ENCODE measurements at regions not wholly inside any gene's neighbourhood (a gene's known extent, or its start where the extent isn't known, plus 50 kb on each side); places are given as distances from the start of the nearest gene placed in this dataset.

DNA sequence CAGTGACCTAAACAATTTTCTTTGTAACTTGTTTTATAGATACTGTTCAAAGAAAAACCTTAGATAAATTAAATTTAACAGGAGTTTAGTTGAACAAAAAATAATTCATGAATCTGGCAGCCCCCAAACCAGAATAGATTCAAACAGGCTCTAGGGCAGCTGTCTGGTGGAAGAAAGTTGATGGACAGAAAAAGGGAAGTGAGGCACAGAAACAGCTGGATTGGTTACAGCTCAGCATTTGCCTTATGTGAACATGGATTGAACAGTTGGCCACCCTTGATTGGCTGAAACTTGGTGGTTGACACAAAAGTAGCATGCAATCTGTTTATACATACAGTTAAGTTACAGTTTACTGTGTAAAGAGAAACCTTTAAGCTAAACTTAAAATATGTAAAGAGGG is 954.3 kb upstream of the FLRT2 start:
- Histone ChIP-seq H3F3A (ENCODE audit: insufficient read depth, low read length) (no peaks in the 10 kb centered on the region), H3K4me2 (ENCODE audit: low read length) (no peak overlapping the region), H2AFZ (ENCODE audit: low read length) (no peak overlapping the region), H3K9me2 (ENCODE audit: low read depth, low read length) (no peaks in the 10 kb centered on the region), H4K20me1 (ENCODE audit: insufficient read depth, low read length) (no peaks in the 10 kb centered on the region), H3K4me1 (ENCODE audit: insufficient read depth, low read length, severe bottlenecking) (no peaks in the 10 kb centered on the region), H3K36me3 (ENCODE audit: insufficient read depth, low read length) (no peaks in the 10 kb centered on the region), H3K4me3 (ENCODE audit: low read depth, low read length, poor library complexity, severe bottlenecking) (no peak overlapping the region), H3K27me3 (ENCODE audit: insufficient read depth, low read length) (no peaks in the 10 kb centered on the region), H3K9me3 (ENCODE audit: low read length) (no peaks in the 10 kb centered on the region), H3K27ac (ENCODE audit: low read depth, low read length, poor library complexity, severe bottlenecking) (no peak overlapping the region), H3K79me2 (ENCODE audit: insufficient read depth, low read length) (no peaks in the 10 kb centered on the region), H3K9ac (ENCODE audit: low read length) (no peak overlapping the region)
- TF ChIP-seq EZH2 (IDR thresholded peaks at IDR 0.05; ENCODE audit: borderline replicate concordance, low read length): no peak
- TF ChIP-seq, protein P1, sequence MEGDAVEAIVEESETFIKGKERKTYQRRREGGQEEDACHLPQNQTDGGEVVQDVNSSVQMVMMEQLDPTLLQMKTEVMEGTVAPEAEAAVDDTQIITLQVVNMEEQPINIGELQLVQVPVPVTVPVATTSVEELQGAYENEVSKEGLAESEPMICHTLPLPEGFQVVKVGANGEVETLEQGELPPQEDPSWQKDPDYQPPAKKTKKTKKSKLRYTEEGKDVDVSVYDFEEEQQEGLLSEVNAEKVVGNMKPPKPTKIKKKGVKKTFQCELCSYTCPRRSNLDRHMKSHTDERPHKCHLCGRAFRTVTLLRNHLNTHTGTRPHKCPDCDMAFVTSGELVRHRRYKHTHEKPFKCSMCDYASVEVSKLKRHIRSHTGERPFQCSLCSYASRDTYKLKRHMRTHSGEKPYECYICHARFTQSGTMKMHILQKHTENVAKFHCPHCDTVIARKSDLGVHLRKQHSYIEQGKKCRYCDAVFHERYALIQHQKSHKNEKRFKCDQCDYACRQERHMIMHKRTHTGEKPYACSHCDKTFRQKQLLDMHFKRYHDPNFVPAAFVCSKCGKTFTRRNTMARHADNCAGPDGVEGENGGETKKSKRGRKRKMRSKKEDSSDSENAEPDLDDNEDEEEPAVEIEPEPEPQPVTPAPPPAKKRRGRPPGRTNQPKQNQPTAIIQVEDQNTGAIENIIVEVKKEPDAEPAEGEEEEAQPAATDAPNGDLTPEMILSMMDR (IDR thresholded peaks at IDR 0.05; ENCODE audit: low read length): no peak

DNA sequence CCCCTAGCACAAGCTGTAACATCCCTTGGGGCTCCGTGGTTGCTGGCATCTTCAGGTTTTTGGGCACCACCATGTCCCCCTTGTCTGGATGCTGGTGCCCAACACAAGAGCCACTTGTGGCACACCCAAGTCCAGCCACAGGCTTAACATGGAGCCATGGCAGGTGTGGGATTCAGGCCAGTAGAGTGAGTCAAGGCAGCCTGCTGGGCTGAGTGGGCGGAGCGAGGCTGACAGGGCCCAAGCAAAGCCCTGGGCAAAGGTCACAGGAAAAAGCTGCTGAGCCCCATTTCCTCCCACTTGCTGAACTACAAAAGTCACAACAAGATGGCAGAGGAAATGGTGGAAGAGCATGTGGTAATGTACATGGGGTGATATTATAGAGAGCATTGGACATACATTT is 950.7 kb upstream of the FLRT2 start:
- no peak overlapping the region for H3K4me3 ChIP-seq (ENCODE audit: low read depth, low read length, poor library complexity, severe bottlenecking)
- no peak overlapping the region for H3K27ac ChIP-seq (ENCODE audit: low read depth, low read length, poor library complexity, severe bottlenecking)

DNA sequence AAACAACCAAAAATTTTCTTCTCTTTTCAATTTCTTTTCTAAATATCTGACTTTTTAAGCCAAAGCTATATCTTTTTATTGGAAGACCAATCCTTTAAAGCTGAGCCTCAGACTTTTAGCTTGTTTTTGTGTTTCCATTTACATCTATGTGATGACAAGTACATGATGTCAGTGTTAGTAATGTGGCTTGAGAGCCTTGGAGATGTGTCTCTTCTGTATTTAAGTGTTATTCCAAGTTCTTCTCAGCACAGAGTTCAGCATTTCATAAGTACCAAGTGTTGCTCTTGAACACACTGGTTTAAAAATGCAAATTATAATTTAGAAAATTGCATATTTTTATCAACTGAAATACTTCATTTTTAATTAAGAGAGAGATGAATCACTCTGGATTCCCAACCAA is 948.9 kb upstream of the FLRT2 start:
- Histone ChIP-seq H3K4me1 (ENCODE audit: insufficient read depth, low read length, severe bottlenecking) (no peaks in the 10 kb centered on the region), H3K9me2 (ENCODE audit: low read depth, low read length) (no peaks in the 10 kb centered on the region), H3K9me3 (ENCODE audit: low read length) (no peaks in the 10 kb centered on the region), H3K9ac (ENCODE audit: low read length) (no peak overlapping the region), H2AFZ (ENCODE audit: low read length) (no peak overlapping the region), H3K27me3 (ENCODE audit: insufficient read depth, low read length) (no peaks in the 10 kb centered on the region), H3K36me3 (ENCODE audit: insufficient read depth, low read length) (no peaks in the 10 kb centered on the region), H3K4me3 (ENCODE audit: low read depth, low read length, poor library complexity, severe bottlenecking) (no peak overlapping the region), H3K27ac (ENCODE audit: low read depth, low read length, poor library complexity, severe bottlenecking) (no peak overlapping the region), H3K4me2 (ENCODE audit: low read length) (no peak overlapping the region), H3F3A (ENCODE audit: insufficient read depth, low read length) (no peaks in the 10 kb centered on the region), H4K20me1 (ENCODE audit: insufficient read depth, low read length) (no peaks in the 10 kb centered on the region), H3K79me2 (ENCODE audit: insufficient read depth, low read length) (no peaks in the 10 kb centered on the region)
- TF ChIP-seq EZH2 (IDR thresholded peaks at IDR 0.05; ENCODE audit: borderline replicate concordance, low read length): no peak

More for the DNA sequence above, 950.7 kb upstream of the FLRT2 start:
- H3K79me2 ChIP-seq (ENCODE audit: insufficient read depth, low read length): no peaks in the 10 kb centered on the region
- H3K9me3 ChIP-seq (ENCODE audit: low read length): no peaks in the 10 kb centered on the region
- H3F3A ChIP-seq (ENCODE audit: insufficient read depth, low read length): no peaks in the 10 kb centered on the region
- no peak overlapping the region for H3K9ac ChIP-seq (ENCODE audit: low read length)
- H3K9me2 ChIP-seq (ENCODE audit: low read depth, low read length): no peaks in the 10 kb centered on the region
- H2AFZ ChIP-seq (ENCODE audit: low read length): no peak overlapping the region
- no peak overlapping the region for H3K4me2 ChIP-seq (ENCODE audit: low read length)
- TF ChIP-seq, protein P1 (IDR thresholded peaks at IDR 0.05; ENCODE audit: low read length): no peak
- no peak for TF ChIP-seq EZH2 (IDR thresholded peaks at IDR 0.05; ENCODE audit: borderline replicate concordance, low read length)
- H4K20me1 ChIP-seq (ENCODE audit: insufficient read depth, low read length): no peaks in the 10 kb centered on the region
- no peaks in the 10 kb centered on the region for H3K27me3 ChIP-seq (ENCODE audit: insufficient read depth, low read length)
- H3K4me1 ChIP-seq (ENCODE audit: insufficient read depth, low read length, severe bottlenecking): no peaks in the 10 kb centered on the region
- no peaks in the 10 kb centered on the region for H3K36me3 ChIP-seq (ENCODE audit: insufficient read depth, low read length)

DNA sequence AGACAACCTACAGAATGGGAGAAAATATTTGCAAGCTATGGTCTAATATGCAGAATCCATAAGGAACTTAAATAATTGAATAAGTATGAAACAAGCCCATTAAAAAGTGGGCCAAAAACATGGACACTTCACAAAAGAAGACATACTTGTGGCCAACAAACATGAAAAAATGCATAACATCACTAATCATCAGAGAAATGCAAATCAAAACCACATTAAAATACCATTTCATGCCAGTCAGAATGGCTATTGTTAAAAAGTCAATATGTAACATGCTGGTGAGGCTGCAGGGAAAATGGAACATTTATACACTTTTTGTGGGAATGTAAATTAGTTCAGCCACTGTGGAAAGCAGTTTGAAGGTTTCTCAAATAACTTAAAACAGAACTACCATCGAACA is 945.4 kb upstream of the FLRT2 start:
- Histone ChIP-seq H3K27ac (ENCODE audit: low read depth, low read length, poor library complexity, severe bottlenecking) (no peak overlapping the region), H3F3A (ENCODE audit: insufficient read depth, low read length) (no peaks in the 10 kb centered on the region), H3K9ac (ENCODE audit: low read length) (no peak overlapping the region), H3K4me3 (ENCODE audit: low read depth, low read length, poor library complexity, severe bottlenecking) (no peak overlapping the region), H3K79me2 (ENCODE audit: insufficient read depth, low read length) (no peaks in the 10 kb centered on the region), H3K27me3 (ENCODE audit: insufficient read depth, low read length) (no peaks in the 10 kb centered on the region), H3K4me1 (ENCODE audit: insufficient read depth, low read length, severe bottlenecking) (no peaks in the 10 kb centered on the region), H4K20me1 (ENCODE audit: insufficient read depth, low read length) (no peaks in the 10 kb centered on the region), H3K9me3 (ENCODE audit: low read length) (no peaks in the 10 kb centered on the region), H3K9me2 (ENCODE audit: low read depth, low read length) (no peaks in the 10 kb centered on the region), H3K36me3 (ENCODE audit: insufficient read depth, low read length) (no peaks in the 10 kb centered on the region), H2AFZ (ENCODE audit: low read length) (no peak overlapping the region), H3K4me2 (ENCODE audit: low read length) (no peak overlapping the region)
- TF ChIP-seq, protein P1 (IDR thresholded peaks at IDR 0.05; ENCODE audit: low read length): no peak
- TF ChIP-seq EZH2 (IDR thresholded peaks at IDR 0.05; ENCODE audit: borderline replicate concordance, low read length): no peak
